ENCODE measurements at regions not wholly inside any gene's neighbourhood (a gene's known extent, or its start where the extent isn't known, plus 50 kb on each side); places are given as distances from the start of the nearest gene placed in this dataset.
"Not testable (repeated sequence)": the region's sequence is repeated elsewhere in the genome, so short reads cannot be mapped to it uniquely, and the experiment has no call there.

- DNase-seq, result no peak
Measured at GRCh38 chr7:113373863-113374262, 255.5 kb upstream of the SMIM30 start.

GRCh38 chr7:113371416-113372043, 253.2 kb upstream of the SMIM30 start:
- DNase-seq, result no peak

GRCh38 chr7:113370910-113371309, 252.6 kb upstream of the SMIM30 start:
- no peak for DNase-seq

GRCh38 chr7:113368256-113368655, 249.9 kb upstream of the SMIM30 start:
- no peak for DNase-seq

- no peak for DNase-seq
Measured at GRCh38 chr7:113367041-113367586, 248.8 kb upstream of the SMIM30 start.

- no peak for DNase-seq
Measured at GRCh38 chr7:113366122-113366521, 247.8 kb upstream of the SMIM30 start.

GRCh38 chr7:113349339-113349738, 231.0 kb upstream of the SMIM30 start:
- no peak for DNase-seq

- no peak for DNase-seq
Measured at GRCh38 chr7:113339661-113340060, 221.3 kb upstream of the SMIM30 start.

GRCh38 chr7:113338071-113338696, 219.8 kb upstream of the SMIM30 start:
- no peak for DNase-seq

GRCh38 chr7:113336838-113337237, 218.5 kb upstream of the SMIM30 start:
- not testable (repeated sequence) for DNase-seq

- no peak for DNase-seq
Measured at GRCh38 chr7:113331155-113331898, 213.0 kb upstream of the SMIM30 start.

- no peak for DNase-seq
Measured at GRCh38 chr7:113321201-113321600, 202.8 kb upstream of the SMIM30 start.

GRCh38 chr7:113320419-113320818, 202.1 kb upstream of the SMIM30 start:
- DNase-seq, result no peak

- DNase-seq, result no peak
Measured at GRCh38 chr7:113314594-113314993, 196.2 kb upstream of the SMIM30 start.

- DNase-seq, result no peak
Measured at GRCh38 chr7:113308399-113308798, 190.0 kb upstream of the SMIM30 start.

GRCh38 chr7:113307147-113307546, 188.8 kb upstream of the SMIM30 start:
- no peak for DNase-seq

- DNase-seq, result no peak
Measured at GRCh38 chr7:113306302-113306701, 187.9 kb upstream of the SMIM30 start.

- no peak for DNase-seq
Measured at GRCh38 chr7:113304104-113304503, 185.8 kb upstream of the SMIM30 start.

- not testable (repeated sequence) for DNase-seq
Measured at GRCh38 chr7:113303388-113303787, 185.0 kb upstream of the SMIM30 start.

GRCh38 chr7:113301983-113302382, 183.6 kb upstream of the SMIM30 start:
- DNase-seq, result no peak

- DNase-seq, result no peak
Measured at GRCh38 chr7:113301141-113301540, 182.8 kb upstream of the SMIM30 start.

GRCh38 chr7:113299748-113300147, 181.4 kb upstream of the SMIM30 start:
- no peak for DNase-seq

- DNase-seq, result no peak
Measured at GRCh38 chr7:113298501-113298900, 180.1 kb upstream of the SMIM30 start.

GRCh38 chr7:113294750-113295149, 176.4 kb upstream of the SMIM30 start:
- DNase-seq, result no peak
